A673 (cell line): ENCODE measurements at regions not wholly inside any gene's neighbourhood (a gene's known extent, or its start where the extent isn't known, plus 50 kb on each side); places are given as distances from the start of the nearest gene placed in this dataset.

ENCODE experiments used
- CTCF ChIP-seq: fragments of 300-800, 200-600 bp; sonication (generic); conservative IDR thresholded peaks from 2 replicates; pipeline ENCODE4 v1.5.1; 2017; ENCODE audit warnings: low read depth, mild to moderate bottlenecking, antibody characterized with exemption, low read length, moderate library complexity, mixed read lengths
- EZH2 ChIP-seq: fragments of 200-600 bp; sonication (generic); IDR thresholded peaks from 2 replicates; pipeline ENCODE4 v1.6.1; 2017; ENCODE audit warnings: borderline replicate concordance, low read depth, mild to moderate bottlenecking, mixed read lengths, antibody characterized with exemption, low read length; ENCODE audit not compliant: poor library complexity, severe bottlenecking

GRCh38 chrX:142266417-142266816 is 61.3 kb upstream of the MAGEC2 start:
- TF ChIP-seq CTCF (no peak), EZH2 (no peak)
